Esophagus squamous epithelium (tissue), 5 donors: ENCODE measurements at regions not wholly inside any gene's neighbourhood (a gene's known extent, or its start where the extent isn't known, plus 50 kb on each side); places are given as distances from the start of the nearest gene placed in this dataset.

Experiments used
- DNase-seq: peaks from one replicate; lab custom pipeline; 2025; lab: John Stamatoyannopoulos, UW
- H3K27ac ChIP-seq, 4 donors: fragments of 200-600 bp; sonication (generic); one replicate each; pipeline ENCODE4 v1.5.1; 2016 to 2019; ENCODE audit warnings: mild to moderate bottlenecking in 1 of 4
- H3K27me3 ChIP-seq, 4 donors: fragments of 200-600 bp; sonication (generic); 1 replicate in 3 of 4; 2 replicates in 1 of 4; pipeline versions ENCODE4 v1.5.1 to v1.6.0; 2017 to 2021; ENCODE audit warnings: antibody characterized with exemption in 1 of 4
- H3K36me3 ChIP-seq, 3 donors: fragments of 200-600 bp; sonication (generic); one replicate each; pipeline ENCODE4 v1.5.1; 2016 to 2019
- H3K4me1 ChIP-seq, 3 donors: fragments of 200-600 bp; sonication (generic); one replicate each; pipeline ENCODE4 v1.5.1; 2017 to 2019
- H3K4me3 ChIP-seq, 4 donors: fragments of 200-600 bp; sonication (generic); 1 replicate in 3 of 4; 2 replicates in 1 of 4; pipeline ENCODE4 v1.5.1; 2016 to 2019; ENCODE audit warnings: mild to moderate bottlenecking in 2 of 4, moderate library complexity in 1 of 4
- H3K9me3 ChIP-seq, 3 donors: fragments of 200-600 bp; sonication (generic); one replicate each; pipeline ENCODE4 v1.5.1; 2016 to 2019
- POLR2A ChIP-seq, 4 donors: fragments of 450-650 bp; IDR thresholded peaks; one replicate each; pipeline ENCODE4 v1.6.1; 2017; ENCODE audit warnings: antibody characterized with exemption in 4 of 4, mild to moderate bottlenecking in 4 of 4, moderate library complexity in 3 of 4
- WGBS, 2 donors: methylation state at CpG; one replicate each; pipeline ENCODE4 v1.1.5; 2018; 5-methylcytosine and 5-hydroxymethylcytosine counted together
- intact Hi-C: fragments of 100-400 bp; cut with DNase I; formaldehyde crosslinking; loops from one replicate; pipeline ENCODE4 v1.15.0; 2022
- TF ChIP-seq, protein P1 (sequence below), 6 experiments: fragments of 450-650 bp in 4 of 6; fragments of 200-600 bp in 2 of 6; sonication (generic) in 2 of 6; IDR thresholded peaks; one replicate each; pipeline ENCODE4 v1.5.1; 2016 to 2019; ENCODE audit warnings: antibody characterized with exemption in 6 of 6, mild to moderate bottlenecking in 4 of 6, moderate library complexity in 4 of 6
- donor health status: DM: yes; HTN: yes; CAD: no.

DNA sequence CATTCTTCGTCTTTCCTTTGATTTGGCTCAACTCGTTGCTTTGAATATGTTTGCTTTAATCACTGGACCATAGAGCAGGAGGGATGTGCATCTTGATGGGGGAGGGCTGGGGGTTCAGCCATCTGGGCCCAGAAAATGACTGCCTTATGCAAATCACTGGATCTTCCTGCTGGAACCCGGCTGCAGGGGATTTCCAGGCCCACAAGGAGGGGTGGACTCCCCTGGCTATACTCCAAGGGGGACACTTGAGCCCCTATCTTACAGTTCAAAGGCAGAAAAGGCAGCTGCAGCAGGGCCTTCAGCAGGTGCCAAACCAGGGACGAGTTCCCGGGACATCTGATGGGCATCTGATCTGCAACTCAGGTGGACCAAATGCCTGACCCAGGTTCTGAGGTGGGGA lies 122.5 kb downstream of the DICER1 start:
- Histone ChIP-seq H3K27ac (no peak overlapping the region), H3K9me3 (peaks cover 0 to 3% (median 0%) of the 10 kb centered on the region in 3 donors), H3K36me3 (no peaks in the 10 kb centered on the region), H3K4me1 (no peaks in the 10 kb centered on the region), H3K27me3 (peaks cover 0 to 6% (median 0%) of the 10 kb centered on the region in 4 donors), H3K4me3 (no peak overlapping the region)
- intact Hi-C loops: no loop called here
- no peak for DNase-seq
- no peak for TF ChIP-seq POLR2A (IDR thresholded peaks at IDR 0.05)
- TF ChIP-seq, protein P1, sequence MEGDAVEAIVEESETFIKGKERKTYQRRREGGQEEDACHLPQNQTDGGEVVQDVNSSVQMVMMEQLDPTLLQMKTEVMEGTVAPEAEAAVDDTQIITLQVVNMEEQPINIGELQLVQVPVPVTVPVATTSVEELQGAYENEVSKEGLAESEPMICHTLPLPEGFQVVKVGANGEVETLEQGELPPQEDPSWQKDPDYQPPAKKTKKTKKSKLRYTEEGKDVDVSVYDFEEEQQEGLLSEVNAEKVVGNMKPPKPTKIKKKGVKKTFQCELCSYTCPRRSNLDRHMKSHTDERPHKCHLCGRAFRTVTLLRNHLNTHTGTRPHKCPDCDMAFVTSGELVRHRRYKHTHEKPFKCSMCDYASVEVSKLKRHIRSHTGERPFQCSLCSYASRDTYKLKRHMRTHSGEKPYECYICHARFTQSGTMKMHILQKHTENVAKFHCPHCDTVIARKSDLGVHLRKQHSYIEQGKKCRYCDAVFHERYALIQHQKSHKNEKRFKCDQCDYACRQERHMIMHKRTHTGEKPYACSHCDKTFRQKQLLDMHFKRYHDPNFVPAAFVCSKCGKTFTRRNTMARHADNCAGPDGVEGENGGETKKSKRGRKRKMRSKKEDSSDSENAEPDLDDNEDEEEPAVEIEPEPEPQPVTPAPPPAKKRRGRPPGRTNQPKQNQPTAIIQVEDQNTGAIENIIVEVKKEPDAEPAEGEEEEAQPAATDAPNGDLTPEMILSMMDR (IDR thresholded peaks at IDR 0.05): no peak
- WGBS, 2 donors: 20 to 36% methylated on average over 5 of the region's 5 CpGs

DNA sequence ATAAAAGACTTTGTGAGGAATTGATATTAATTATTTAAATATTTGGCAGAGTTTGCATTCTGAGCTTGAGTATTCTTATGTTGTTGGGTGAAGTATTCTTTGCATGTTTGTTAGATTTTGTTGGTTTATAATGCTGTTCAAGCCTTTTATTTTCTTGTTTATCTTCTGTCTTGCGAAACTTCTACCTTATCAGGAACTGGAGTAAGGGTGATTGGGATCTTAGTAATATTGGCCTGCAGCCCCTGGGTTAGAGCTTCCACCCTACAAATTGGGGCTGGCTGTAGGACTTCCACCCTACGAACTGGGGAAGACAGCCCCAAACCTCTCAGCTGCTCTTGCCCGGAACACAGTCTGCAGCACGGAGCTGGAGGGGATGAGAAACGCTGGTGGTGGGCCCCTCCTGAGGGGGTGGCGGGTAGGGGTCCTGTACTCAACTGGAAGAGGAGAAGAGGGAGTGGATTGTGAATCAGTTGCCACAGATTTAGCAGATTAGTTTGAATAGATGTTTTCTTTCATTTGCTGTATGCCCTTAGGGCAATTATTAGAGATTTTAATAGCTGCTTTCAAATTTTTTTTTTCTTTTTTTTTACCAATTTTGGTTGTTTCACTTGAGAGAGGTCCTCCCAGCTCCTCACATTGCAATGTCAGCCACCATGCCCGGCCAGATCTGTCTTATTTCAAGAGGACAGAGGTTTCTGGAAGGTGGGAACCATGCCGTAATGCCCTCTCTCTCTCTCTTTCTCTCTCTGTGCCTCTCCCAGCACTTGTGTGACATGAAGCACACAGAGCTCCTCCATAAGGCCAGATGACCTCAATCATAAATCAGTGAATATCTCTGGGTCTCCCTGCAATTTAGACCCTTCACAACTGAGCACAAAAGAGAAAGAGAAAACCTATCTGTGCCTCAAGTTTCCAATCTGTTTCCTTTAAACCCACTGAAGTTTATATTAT lies 123.4 kb downstream of the DICER1 start:
- no peaks in the 10 kb centered on the region for H3K36me3 ChIP-seq
- 57 to 83% methylated on average over 5 to 8 of the region's 8 CpGs for whole genome bisulfite sequencing, 2 donors
- no peak for DNase-seq
- no peaks in the 10 kb centered on the region for H3K4me1 ChIP-seq
- intact Hi-C loops: no loop called here
- H3K27me3 ChIP-seq: peaks cover 0 to 6% (median 0%) of the 10 kb centered on the region in 4 donors
- no peak for TF ChIP-seq POLR2A (IDR thresholded peaks at IDR 0.05)
- TF ChIP-seq, protein P1 (IDR thresholded peaks at IDR 0.05): no peak
- peaks cover 0 to 3% (median 0%) of the 10 kb centered on the region in 3 donors for H3K9me3 ChIP-seq
- no peak overlapping the region for H3K4me3 ChIP-seq
- no peak overlapping the region for H3K27ac ChIP-seq

DNA sequence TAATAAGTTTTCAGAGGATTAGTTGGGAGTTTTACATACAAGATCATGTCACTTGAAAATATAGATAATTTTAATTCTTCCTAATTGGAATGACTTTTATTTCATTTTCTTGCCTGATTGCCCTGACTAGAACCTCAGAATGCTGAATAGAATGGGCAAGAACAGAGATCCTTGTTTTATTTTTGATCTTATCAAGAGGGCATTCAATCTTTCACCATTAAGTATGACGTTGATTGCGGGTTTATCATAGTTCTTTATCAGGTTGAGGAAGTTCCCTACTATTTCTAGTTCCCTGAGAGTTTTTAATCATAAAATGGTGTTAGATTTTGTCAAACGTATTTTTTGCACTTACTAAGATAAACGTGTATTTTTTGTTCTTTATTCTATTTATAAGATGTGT lies 124.3 kb downstream of the DICER1 start:
- Histone ChIP-seq H3K9me3 (peaks cover 0 to 3% (median 0%) of the 10 kb centered on the region in 3 donors), H3K4me3 (no peak overlapping the region), H3K27ac (no peak overlapping the region), H3K36me3 (no peaks in the 10 kb centered on the region), H3K4me1 (no peaks in the 10 kb centered on the region), H3K27me3 (peaks cover 0 to 6% (median 0%) of the 10 kb centered on the region in 4 donors)
- TF ChIP-seq POLR2A (IDR thresholded peaks at IDR 0.05): no peak
- TF ChIP-seq, protein P1 (IDR thresholded peaks at IDR 0.05): no peak
- no peak for DNase-seq
- 56 to 59% methylated on average over 4 of the region's 4 CpGs for WGBS, 2 donors
- intact Hi-C loops: no loop called here

DNA sequence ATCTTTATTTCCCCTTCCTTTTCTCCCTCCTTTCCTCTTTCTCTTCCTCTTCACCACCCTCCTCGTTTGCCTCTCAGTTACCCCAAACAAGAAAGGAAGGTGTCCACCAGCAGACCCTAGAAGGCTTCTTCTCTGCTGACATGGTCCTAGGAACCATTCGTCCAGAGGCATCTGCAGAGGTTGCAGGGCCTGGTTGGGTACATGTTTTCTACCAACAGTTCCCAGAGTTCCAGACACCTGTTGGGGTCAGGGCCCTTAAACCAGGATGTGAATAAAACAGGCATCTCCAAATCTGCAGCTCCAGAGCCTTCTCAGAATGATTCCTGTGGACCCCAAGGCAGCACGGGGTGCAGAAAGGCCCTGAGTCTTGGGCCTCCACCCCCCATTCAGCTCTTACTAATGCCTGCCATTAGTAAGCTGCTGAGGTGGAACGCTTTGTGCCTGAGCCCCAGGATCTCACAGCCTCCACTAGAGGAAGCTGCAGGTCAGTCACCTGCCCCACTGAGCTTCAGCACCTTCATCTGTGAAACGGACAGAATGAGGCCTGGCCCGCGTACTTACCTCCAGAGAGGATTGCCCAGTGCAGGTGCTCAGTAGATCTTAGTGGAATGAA lies 130.4 kb downstream of the DICER1 start:
- Histone ChIP-seq H3K4me3 (no peak overlapping the region), H3K27ac (no peak overlapping the region), H3K36me3 (no peaks in the 10 kb centered on the region), H3K27me3 (no peaks in the 10 kb centered on the region), H3K9me3 (no peaks in the 10 kb centered on the region), H3K4me1 (no peaks in the 10 kb centered on the region)
- TF ChIP-seq POLR2A (IDR thresholded peaks at IDR 0.05): no peak
- TF ChIP-seq, protein P1 (IDR thresholded peaks at IDR 0.05): no peak
- intact Hi-C loops: no loop called here
- DNase-seq: no peak
- WGBS, 2 donors: 71 to 87% methylated on average over 6 to 7 of the region's 7 CpGs

DNA sequence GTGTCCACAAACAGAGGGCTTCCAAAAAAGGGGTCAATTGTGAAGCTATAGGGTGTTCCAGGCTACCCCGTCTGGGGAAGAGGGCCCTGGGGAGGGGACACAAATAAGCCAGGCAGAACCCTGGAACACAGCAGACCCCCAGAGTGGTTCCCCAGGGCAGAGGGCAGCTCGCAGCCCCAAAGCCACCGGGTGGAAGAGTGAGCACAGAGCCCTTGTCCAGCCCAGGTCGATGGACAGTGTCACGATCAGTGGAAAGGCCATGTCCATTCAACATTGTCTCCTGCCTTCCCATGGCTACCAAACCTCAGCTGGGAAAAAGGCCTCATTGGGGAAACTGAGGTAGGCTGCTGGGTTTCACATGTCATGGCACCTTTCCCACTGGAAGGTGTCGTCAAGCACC lies 131.4 kb downstream of the DICER1 start:
- DNase-seq: no peak
- WGBS, 2 donors: 78 to 81% methylated on average over 1 to 6 of the region's 6 CpGs
- intact Hi-C loops: no loop called here
- TF ChIP-seq POLR2A (IDR thresholded peaks at IDR 0.05): no peak
- TF ChIP-seq, protein P1 (IDR thresholded peaks at IDR 0.05): no peak
- no peaks in the 10 kb centered on the region for H3K9me3 ChIP-seq
- H3K36me3 ChIP-seq: no peaks in the 10 kb centered on the region
- H3K4me3 ChIP-seq: no peak overlapping the region
- H3K4me1 ChIP-seq: no peaks in the 10 kb centered on the region
- no peaks in the 10 kb centered on the region for H3K27me3 ChIP-seq
- H3K27ac ChIP-seq: no peak overlapping the region
